ENCODE measurements at regions not wholly inside any gene's neighbourhood (a gene's known extent, or its start where the extent isn't known, plus 50 kb on each side); places are given as distances from the start of the nearest gene placed in this dataset.

DNA sequence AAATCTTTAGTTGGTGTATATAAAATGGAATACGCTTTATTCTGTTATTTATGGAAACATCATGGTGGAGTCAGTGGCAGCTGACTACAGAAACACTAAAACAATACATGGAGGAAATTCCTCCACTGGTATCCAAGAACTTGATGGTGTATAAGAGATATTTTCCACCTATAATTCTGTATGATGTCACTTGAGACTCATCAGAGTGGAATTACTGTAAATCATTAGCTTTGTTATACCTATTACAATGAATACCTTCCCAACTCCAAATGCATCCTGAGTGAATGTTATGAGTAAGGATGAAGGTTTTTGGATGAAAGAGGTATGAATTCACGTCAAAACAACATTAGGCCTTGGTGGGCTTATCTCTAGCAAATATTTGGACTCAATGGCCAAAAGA is 258.5 kb upstream of the SORL1-AS1 start:
- Mint-ChIP-seq H3K36me3 (ENCODE audit: low read depth, unreplicated experiment) (no peaks in the 10 kb centered on the region), H3K4me3 (ENCODE audit: unreplicated experiment) (no peak overlapping the region), H3K27me3 (ENCODE audit: low read depth, unreplicated experiment) (peaks cover 4% of the 10 kb centered on the region), H3K4me1 (ENCODE audit: low read depth, unreplicated experiment) (peaks cover 6% of the 10 kb centered on the region), H3K27ac (ENCODE audit: unreplicated experiment) (no peak overlapping the region), H3K9me3 (ENCODE audit: unreplicated experiment) (peaks cover 6% of the 10 kb centered on the region)
- no peak overlapping the region for H3K4me3 ChIP-seq (ENCODE audit: insufficient read depth, low read depth, low read length)
- H3K27me3 ChIP-seq (ENCODE audit: insufficient read depth, low read length): no peaks in the 10 kb centered on the region
- FAIRE-seq (no peak), DNase-seq (ENCODE audit: low read depth) (no peak)
- H3K79me2 ChIP-seq (ENCODE audit: insufficient read depth, low read length): no peaks in the 10 kb centered on the region
- H3K27ac ChIP-seq (ENCODE audit: low read depth, low read length): no peak overlapping the region
- no peak for TF ChIP-seq EZH2 (IDR thresholded peaks at IDR 0.05; ENCODE audit: insufficient read depth, low read length)
- TF ChIP-seq, protein P1, sequence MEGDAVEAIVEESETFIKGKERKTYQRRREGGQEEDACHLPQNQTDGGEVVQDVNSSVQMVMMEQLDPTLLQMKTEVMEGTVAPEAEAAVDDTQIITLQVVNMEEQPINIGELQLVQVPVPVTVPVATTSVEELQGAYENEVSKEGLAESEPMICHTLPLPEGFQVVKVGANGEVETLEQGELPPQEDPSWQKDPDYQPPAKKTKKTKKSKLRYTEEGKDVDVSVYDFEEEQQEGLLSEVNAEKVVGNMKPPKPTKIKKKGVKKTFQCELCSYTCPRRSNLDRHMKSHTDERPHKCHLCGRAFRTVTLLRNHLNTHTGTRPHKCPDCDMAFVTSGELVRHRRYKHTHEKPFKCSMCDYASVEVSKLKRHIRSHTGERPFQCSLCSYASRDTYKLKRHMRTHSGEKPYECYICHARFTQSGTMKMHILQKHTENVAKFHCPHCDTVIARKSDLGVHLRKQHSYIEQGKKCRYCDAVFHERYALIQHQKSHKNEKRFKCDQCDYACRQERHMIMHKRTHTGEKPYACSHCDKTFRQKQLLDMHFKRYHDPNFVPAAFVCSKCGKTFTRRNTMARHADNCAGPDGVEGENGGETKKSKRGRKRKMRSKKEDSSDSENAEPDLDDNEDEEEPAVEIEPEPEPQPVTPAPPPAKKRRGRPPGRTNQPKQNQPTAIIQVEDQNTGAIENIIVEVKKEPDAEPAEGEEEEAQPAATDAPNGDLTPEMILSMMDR (IDR thresholded peaks at IDR 0.05; ENCODE audit: insufficient read depth, low read depth, low read length): no peak
- no peaks in the 10 kb centered on the region for H3K4me1 ChIP-seq (ENCODE audit: insufficient read depth, low read length)
- H4K20me1 ChIP-seq (ENCODE audit: insufficient read depth, low read length): no peaks in the 10 kb centered on the region
- no peak overlapping the region for H2AFZ ChIP-seq (ENCODE audit: low read depth, low read length)
- H3K9ac ChIP-seq (ENCODE audit: low read length): no peak overlapping the region
- no peak overlapping the region for H3K4me2 ChIP-seq (ENCODE audit: low read length)
- no peaks in the 10 kb centered on the region for H3K9me3 ChIP-seq (ENCODE audit: insufficient read depth, low read depth, low read length)
- no peaks in the 10 kb centered on the region for H3K36me3 ChIP-seq (ENCODE audit: insufficient read depth, low read length)

DNA sequence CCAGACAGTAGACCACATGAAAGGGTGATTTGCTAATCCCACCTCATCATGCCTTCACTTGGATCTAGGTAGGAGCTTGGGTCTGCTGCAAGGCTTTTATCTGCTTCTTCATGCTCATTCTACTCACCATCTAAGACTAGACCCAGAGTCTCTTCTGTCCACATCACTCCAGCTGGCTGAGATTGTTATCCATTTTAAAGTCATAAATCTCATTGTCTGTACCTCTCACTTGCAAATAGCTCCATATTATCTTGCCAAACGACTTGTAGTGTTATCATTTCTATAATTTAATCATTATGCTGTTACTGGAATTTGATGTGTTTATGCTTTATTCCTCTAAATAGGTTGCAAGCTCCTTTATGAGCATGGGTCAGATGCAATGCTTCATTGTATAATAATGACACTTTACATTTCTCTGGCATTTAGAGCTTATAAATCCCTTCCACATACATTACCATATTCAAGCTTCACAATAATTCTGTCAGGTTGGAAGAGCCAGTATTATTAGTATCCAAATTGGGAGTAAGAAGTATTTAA is 254.2 kb upstream of the SORL1-AS1 start:
- Histone ChIP-seq H3K4me1 (ENCODE audit: insufficient read depth, low read length) (no peaks in the 10 kb centered on the region), H3K4me3 (ENCODE audit: insufficient read depth, low read depth, low read length) (no peak overlapping the region), H3K27me3 (ENCODE audit: insufficient read depth, low read length) (peaks cover 2% of the 10 kb centered on the region), H3K9me3 (ENCODE audit: insufficient read depth, low read depth, low read length) (no peaks in the 10 kb centered on the region), H3K9ac (ENCODE audit: low read length) (no peak overlapping the region), H3K4me2 (ENCODE audit: low read length) (no peak overlapping the region), H3K36me3 (ENCODE audit: insufficient read depth, low read length) (no peaks in the 10 kb centered on the region), H3K79me2 (ENCODE audit: insufficient read depth, low read length) (no peaks in the 10 kb centered on the region), H4K20me1 (ENCODE audit: insufficient read depth, low read length) (no peaks in the 10 kb centered on the region), H2AFZ (ENCODE audit: low read depth, low read length) (no peak overlapping the region), H3K27ac (ENCODE audit: low read depth, low read length) (no peak overlapping the region)
- no peaks in the 10 kb centered on the region for H3K36me3 Mint-ChIP-seq (ENCODE audit: low read depth, unreplicated experiment)
- no peak for DNase-seq (ENCODE audit: low read depth)
- peaks cover 13% of the 10 kb centered on the region for H3K27me3 Mint-ChIP-seq (ENCODE audit: low read depth, unreplicated experiment)
- no peak overlapping the region for H3K27ac Mint-ChIP-seq (ENCODE audit: unreplicated experiment)
- peaks cover 5% of the 10 kb centered on the region for H3K9me3 Mint-ChIP-seq (ENCODE audit: unreplicated experiment)
- TF ChIP-seq EZH2 (IDR thresholded peaks at IDR 0.05; ENCODE audit: insufficient read depth, low read length): no peak
- TF ChIP-seq, protein P1 (IDR thresholded peaks at IDR 0.05; ENCODE audit: insufficient read depth, low read depth, low read length): no peak
- H3K4me1 Mint-ChIP-seq (ENCODE audit: low read depth, unreplicated experiment): peaks cover 2% of the 10 kb centered on the region
- no peak overlapping the region for H3K4me3 Mint-ChIP-seq (ENCODE audit: unreplicated experiment)
- no peak for FAIRE-seq

DNA sequence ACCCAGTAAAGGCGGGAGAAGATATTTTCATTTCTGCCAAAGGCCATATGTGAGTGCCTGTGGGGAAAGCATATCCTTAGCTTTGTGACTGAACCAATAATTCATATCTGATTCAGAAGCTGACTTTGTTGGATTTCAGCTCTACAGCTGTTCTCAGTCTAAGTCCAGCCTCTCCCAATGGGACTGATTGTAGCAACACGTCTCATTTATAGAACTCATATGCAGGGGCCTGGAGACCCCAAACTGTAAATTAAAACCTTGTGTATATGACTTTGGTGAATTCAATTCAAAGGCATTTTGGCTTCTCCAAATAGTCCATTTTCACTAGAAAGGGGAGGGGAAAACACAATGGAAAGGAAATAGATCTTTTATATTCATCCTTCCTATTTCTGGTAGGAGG is 250.4 kb upstream of the SORL1-AS1 start:
- peaks cover 12% of the 10 kb centered on the region for H3K27me3 ChIP-seq (ENCODE audit: insufficient read depth, low read length)
- H3K4me3 Mint-ChIP-seq (ENCODE audit: unreplicated experiment): no peak overlapping the region
- H3K27ac Mint-ChIP-seq (ENCODE audit: unreplicated experiment): no peak overlapping the region
- FAIRE-seq (no peak), DNase-seq (ENCODE audit: low read depth) (no peak)
- H2AFZ ChIP-seq (ENCODE audit: low read depth, low read length): no peak overlapping the region
- no peak overlapping the region for H3K4me2 ChIP-seq (ENCODE audit: low read length)
- no peaks in the 10 kb centered on the region for H4K20me1 ChIP-seq (ENCODE audit: insufficient read depth, low read length)
- H3K4me1 ChIP-seq (ENCODE audit: insufficient read depth, low read length): no peaks in the 10 kb centered on the region
- TF ChIP-seq, protein P1 (IDR thresholded peaks at IDR 0.05; ENCODE audit: insufficient read depth, low read depth, low read length): no peak
- no peak for TF ChIP-seq EZH2 (IDR thresholded peaks at IDR 0.05; ENCODE audit: insufficient read depth, low read length)
- no peaks in the 10 kb centered on the region for H3K79me2 ChIP-seq (ENCODE audit: insufficient read depth, low read length)
- no peaks in the 10 kb centered on the region for H3K36me3 ChIP-seq (ENCODE audit: insufficient read depth, low read length)
- no peaks in the 10 kb centered on the region for H3K9me3 ChIP-seq (ENCODE audit: insufficient read depth, low read depth, low read length)
- H3K4me1 Mint-ChIP-seq (ENCODE audit: low read depth, unreplicated experiment): no peaks in the 10 kb centered on the region
- no peak overlapping the region for H3K27ac ChIP-seq (ENCODE audit: low read depth, low read length)
- no peaks in the 10 kb centered on the region for H3K36me3 Mint-ChIP-seq (ENCODE audit: low read depth, unreplicated experiment)
- peaks cover 15% of the 10 kb centered on the region for H3K27me3 Mint-ChIP-seq (ENCODE audit: low read depth, unreplicated experiment)
- no peak overlapping the region for H3K9ac ChIP-seq (ENCODE audit: low read length)
- H3K9me3 Mint-ChIP-seq (ENCODE audit: unreplicated experiment): peaks cover 3% of the 10 kb centered on the region
- no peak overlapping the region for H3K4me3 ChIP-seq (ENCODE audit: insufficient read depth, low read depth, low read length)

Measured in astrocyte (in vitro differentiated cells and primary cell).